ENCODE measurements at regions not wholly inside any gene's neighbourhood (a gene's known extent, or its start where the extent isn't known, plus 50 kb on each side); places are given as distances from the start of the nearest gene placed in this dataset.
"Not testable (repeated sequence)": the region's sequence is repeated elsewhere in the genome, so short reads cannot be mapped to it uniquely, and the experiment has no call there.

- not testable (repeated sequence) for H3K79me2 ChIP-seq (ENCODE audit: control insufficient read depth, insufficient read depth, low read length, unreplicated experiment); H2AFZ ChIP-seq (ENCODE audit: low read length, unreplicated experiment); H3K27ac ChIP-seq (ENCODE audit: low read depth, low read length); H3K4me3 ChIP-seq (ENCODE audit: low read depth, low read length); H3K4me1 ChIP-seq (ENCODE audit: control insufficient read depth, insufficient read depth, low read length, unreplicated experiment); H3K27me3 ChIP-seq (ENCODE audit: insufficient read depth, low read length); H3K36me3 ChIP-seq (ENCODE audit: insufficient read depth, low read length)
Measured at GRCh38 chr14:45796006-45796405, 543.0 kb upstream of the MIS18BP1 start.

- H3K4me1 ChIP-seq (ENCODE audit: control insufficient read depth, insufficient read depth, low read length, unreplicated experiment), result no peaks in the 10 kb centered on the region
- H2AFZ ChIP-seq (ENCODE audit: low read length, unreplicated experiment), result no peak overlapping the region
Measured at GRCh38 chr14:45793081-45793480, 540.1 kb upstream of the MIS18BP1 start.

GRCh38 chr14:45790293-45790692, 537.3 kb upstream of the MIS18BP1 start:
- Histone ChIP-seq H3K4me3 (ENCODE audit: low read depth, low read length) (no peak overlapping the region), H2AFZ (ENCODE audit: low read length, unreplicated experiment) (no peak overlapping the region), H3K4me1 (ENCODE audit: control insufficient read depth, insufficient read depth, low read length, unreplicated experiment) (no peaks in the 10 kb centered on the region), H3K36me3 (ENCODE audit: insufficient read depth, low read length) (no peaks in the 10 kb centered on the region), H3K27me3 (ENCODE audit: insufficient read depth, low read length) (no peaks in the 10 kb centered on the region), H3K79me2 (ENCODE audit: control insufficient read depth, insufficient read depth, low read length, unreplicated experiment) (no peaks in the 10 kb centered on the region), H3K27ac (ENCODE audit: low read depth, low read length) (no peak overlapping the region)

More at GRCh38 chr14:45793081-45793480, 540.1 kb upstream of the MIS18BP1 start:
- Histone ChIP-seq H3K36me3 (ENCODE audit: insufficient read depth, low read length) (no peaks in the 10 kb centered on the region), H3K4me3 (ENCODE audit: low read depth, low read length) (no peak overlapping the region), H3K27me3 (ENCODE audit: insufficient read depth, low read length) (no peaks in the 10 kb centered on the region), H3K79me2 (ENCODE audit: control insufficient read depth, insufficient read depth, low read length, unreplicated experiment) (no peaks in the 10 kb centered on the region), H3K27ac (ENCODE audit: low read depth, low read length) (no peak overlapping the region)

GRCh38 chr14:45787167-45787566, 534.2 kb upstream of the MIS18BP1 start:
- no peak overlapping the region for H3K27ac ChIP-seq (ENCODE audit: low read depth, low read length)

GRCh38 chr14:45786266-45786665, 533.3 kb upstream of the MIS18BP1 start:
- H3K4me1 ChIP-seq (ENCODE audit: control insufficient read depth, insufficient read depth, low read length, unreplicated experiment), result no peaks in the 10 kb centered on the region
- no peak overlapping the region for H3K27ac ChIP-seq (ENCODE audit: low read depth, low read length)
- no peak overlapping the region for H3K4me3 ChIP-seq (ENCODE audit: low read depth, low read length)
- no peaks in the 10 kb centered on the region for H3K79me2 ChIP-seq (ENCODE audit: control insufficient read depth, insufficient read depth, low read length, unreplicated experiment)
- H2AFZ ChIP-seq (ENCODE audit: low read length, unreplicated experiment), result no peak overlapping the region
- H3K27me3 ChIP-seq (ENCODE audit: insufficient read depth, low read length), result no peaks in the 10 kb centered on the region
- no peaks in the 10 kb centered on the region for H3K36me3 ChIP-seq (ENCODE audit: insufficient read depth, low read length)

More at GRCh38 chr14:45787167-45787566, 534.2 kb upstream of the MIS18BP1 start:
- Histone ChIP-seq H3K4me1 (ENCODE audit: control insufficient read depth, insufficient read depth, low read length, unreplicated experiment) (no peaks in the 10 kb centered on the region), H3K27me3 (ENCODE audit: insufficient read depth, low read length) (no peaks in the 10 kb centered on the region), H3K79me2 (ENCODE audit: control insufficient read depth, insufficient read depth, low read length, unreplicated experiment) (no peaks in the 10 kb centered on the region), H3K4me3 (ENCODE audit: low read depth, low read length) (no peak overlapping the region), H3K36me3 (ENCODE audit: insufficient read depth, low read length) (no peaks in the 10 kb centered on the region), H2AFZ (ENCODE audit: low read length, unreplicated experiment) (no peak overlapping the region)

GRCh38 chr14:45785240-45785639, 532.2 kb upstream of the MIS18BP1 start:
- Histone ChIP-seq H3K4me3 (ENCODE audit: low read depth, low read length) (no peak overlapping the region), H3K27ac (ENCODE audit: low read depth, low read length) (no peak overlapping the region)

GRCh38 chr14:45766247-45766646, 513.2 kb upstream of the MIS18BP1 start:
- no peak overlapping the region for H3K4me3 ChIP-seq (ENCODE audit: low read depth, low read length)
- no peak overlapping the region for H2AFZ ChIP-seq (ENCODE audit: low read length, unreplicated experiment)
- no peaks in the 10 kb centered on the region for H3K36me3 ChIP-seq (ENCODE audit: insufficient read depth, low read length)
- no peaks in the 10 kb centered on the region for H3K27me3 ChIP-seq (ENCODE audit: insufficient read depth, low read length)
- no peak overlapping the region for H3K27ac ChIP-seq (ENCODE audit: low read depth, low read length)
- H3K79me2 ChIP-seq (ENCODE audit: control insufficient read depth, insufficient read depth, low read length, unreplicated experiment), result no peaks in the 10 kb centered on the region
- no peaks in the 10 kb centered on the region for H3K4me1 ChIP-seq (ENCODE audit: control insufficient read depth, insufficient read depth, low read length, unreplicated experiment)

More at GRCh38 chr14:45785240-45785639, 532.2 kb upstream of the MIS18BP1 start:
- no peaks in the 10 kb centered on the region for H3K36me3 ChIP-seq (ENCODE audit: insufficient read depth, low read length)
- H3K4me1 ChIP-seq (ENCODE audit: control insufficient read depth, insufficient read depth, low read length, unreplicated experiment), result no peaks in the 10 kb centered on the region
- no peaks in the 10 kb centered on the region for H3K79me2 ChIP-seq (ENCODE audit: control insufficient read depth, insufficient read depth, low read length, unreplicated experiment)
- no peaks in the 10 kb centered on the region for H3K27me3 ChIP-seq (ENCODE audit: insufficient read depth, low read length)
- H2AFZ ChIP-seq (ENCODE audit: low read length, unreplicated experiment), result no peak overlapping the region

- Histone ChIP-seq H3K36me3 (ENCODE audit: insufficient read depth, low read length) (no peaks in the 10 kb centered on the region), H3K27ac (ENCODE audit: low read depth, low read length) (no peak overlapping the region), H3K4me3 (ENCODE audit: low read depth, low read length) (no peak overlapping the region), H3K27me3 (ENCODE audit: insufficient read depth, low read length) (no peaks in the 10 kb centered on the region), H2AFZ (ENCODE audit: low read length, unreplicated experiment) (no peak overlapping the region), H3K4me1 (ENCODE audit: control insufficient read depth, insufficient read depth, low read length, unreplicated experiment) (no peaks in the 10 kb centered on the region), H3K79me2 (ENCODE audit: control insufficient read depth, insufficient read depth, low read length, unreplicated experiment) (no peaks in the 10 kb centered on the region)
Measured at GRCh38 chr14:45757655-45758054, 504.7 kb upstream of the MIS18BP1 start.

- H3K27ac ChIP-seq (ENCODE audit: low read depth, low read length); H3K27me3 ChIP-seq (ENCODE audit: insufficient read depth, low read length); H2AFZ ChIP-seq (ENCODE audit: low read length, unreplicated experiment); H3K36me3 ChIP-seq (ENCODE audit: insufficient read depth, low read length); H3K4me3 ChIP-seq (ENCODE audit: low read depth, low read length); H3K4me1 ChIP-seq (ENCODE audit: control insufficient read depth, insufficient read depth, low read length, unreplicated experiment); H3K79me2 ChIP-seq (ENCODE audit: control insufficient read depth, insufficient read depth, low read length, unreplicated experiment): not testable (repeated sequence)
Measured at GRCh38 chr14:45756412-45756811, 503.4 kb upstream of the MIS18BP1 start.

- H2AFZ ChIP-seq (ENCODE audit: low read length, unreplicated experiment), result no peak overlapping the region
- H3K79me2 ChIP-seq (ENCODE audit: control insufficient read depth, insufficient read depth, low read length, unreplicated experiment), result no peaks in the 10 kb centered on the region
- no peaks in the 10 kb centered on the region for H3K4me1 ChIP-seq (ENCODE audit: control insufficient read depth, insufficient read depth, low read length, unreplicated experiment)
- H3K36me3 ChIP-seq (ENCODE audit: insufficient read depth, low read length), result no peaks in the 10 kb centered on the region
- H3K4me3 ChIP-seq (ENCODE audit: low read depth, low read length), result no peak overlapping the region
- peaks cover 4% of the 10 kb centered on the region; the same call in 1 of the 2 replicates for H3K27me3 ChIP-seq (ENCODE audit: insufficient read depth, low read length)
- H3K27ac ChIP-seq (ENCODE audit: low read depth, low read length), result no peak overlapping the region
Measured at GRCh38 chr14:45743884-45744283, 490.9 kb upstream of the MIS18BP1 start.

GRCh38 chr14:45742187-45742586, 489.2 kb upstream of the MIS18BP1 start:
- H3K79me2 ChIP-seq (ENCODE audit: control insufficient read depth, insufficient read depth, low read length, unreplicated experiment), result no peaks in the 10 kb centered on the region
- no peak overlapping the region for H2AFZ ChIP-seq (ENCODE audit: low read length, unreplicated experiment)
- no peaks in the 10 kb centered on the region for H3K4me1 ChIP-seq (ENCODE audit: control insufficient read depth, insufficient read depth, low read length, unreplicated experiment)
- H3K27ac ChIP-seq (ENCODE audit: low read depth, low read length), result no peak overlapping the region
- H3K36me3 ChIP-seq (ENCODE audit: insufficient read depth, low read length), result no peaks in the 10 kb centered on the region
- peaks cover 4% of the 10 kb centered on the region; the same call in 1 of the 2 replicates for H3K27me3 ChIP-seq (ENCODE audit: insufficient read depth, low read length)
- no peak overlapping the region for H3K4me3 ChIP-seq (ENCODE audit: low read depth, low read length)

Measured in ACC112 (cell line).